ENCODE measurements at regions not wholly inside any gene's neighbourhood (a gene's known extent, or its start where the extent isn't known, plus 50 kb on each side); places are given as distances from the start of the nearest gene placed in this dataset.

DNA sequence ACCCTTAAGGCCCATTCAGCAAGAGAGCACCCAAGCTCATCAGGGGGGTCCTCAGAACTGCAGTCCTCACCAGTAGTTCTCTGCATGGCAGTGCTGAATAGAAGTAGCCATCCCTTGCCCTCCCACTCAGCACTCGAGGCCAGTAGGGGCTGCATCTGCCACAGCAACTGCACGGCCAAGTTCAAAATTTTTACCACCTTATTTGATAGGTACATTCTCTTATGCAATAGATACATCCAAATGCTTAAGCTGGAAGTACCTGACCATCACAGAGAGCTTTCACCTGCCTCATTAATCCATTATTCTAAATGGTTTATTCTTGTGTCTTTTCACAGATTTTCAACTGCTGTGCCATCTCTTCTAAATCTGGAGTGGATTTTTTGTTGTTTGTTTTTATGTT, 1307.4 kb downstream of the SLITRK5 start:
- H3K27me3 ChIP-seq (ENCODE audit: control insufficient read depth, insufficient read depth, low read length): no peaks in the 10 kb centered on the region
- H3K4me3 ChIP-seq (ENCODE audit: low read depth, low read length): no peak overlapping the region
- H3K27ac ChIP-seq (ENCODE audit: low read depth, low read length): no peak overlapping the region
- TF ChIP-seq, protein P1, sequence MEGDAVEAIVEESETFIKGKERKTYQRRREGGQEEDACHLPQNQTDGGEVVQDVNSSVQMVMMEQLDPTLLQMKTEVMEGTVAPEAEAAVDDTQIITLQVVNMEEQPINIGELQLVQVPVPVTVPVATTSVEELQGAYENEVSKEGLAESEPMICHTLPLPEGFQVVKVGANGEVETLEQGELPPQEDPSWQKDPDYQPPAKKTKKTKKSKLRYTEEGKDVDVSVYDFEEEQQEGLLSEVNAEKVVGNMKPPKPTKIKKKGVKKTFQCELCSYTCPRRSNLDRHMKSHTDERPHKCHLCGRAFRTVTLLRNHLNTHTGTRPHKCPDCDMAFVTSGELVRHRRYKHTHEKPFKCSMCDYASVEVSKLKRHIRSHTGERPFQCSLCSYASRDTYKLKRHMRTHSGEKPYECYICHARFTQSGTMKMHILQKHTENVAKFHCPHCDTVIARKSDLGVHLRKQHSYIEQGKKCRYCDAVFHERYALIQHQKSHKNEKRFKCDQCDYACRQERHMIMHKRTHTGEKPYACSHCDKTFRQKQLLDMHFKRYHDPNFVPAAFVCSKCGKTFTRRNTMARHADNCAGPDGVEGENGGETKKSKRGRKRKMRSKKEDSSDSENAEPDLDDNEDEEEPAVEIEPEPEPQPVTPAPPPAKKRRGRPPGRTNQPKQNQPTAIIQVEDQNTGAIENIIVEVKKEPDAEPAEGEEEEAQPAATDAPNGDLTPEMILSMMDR (IDR thresholded peaks at IDR 0.05; ENCODE audit: low read depth, low read length): no peak
- DNase-seq (ENCODE audit: low read depth, low spot score): no peak
- CTCF ChIA-PET: no interaction called here
- H3K9me3 ChIP-seq (ENCODE audit: control insufficient read depth, insufficient read depth, low read length): no peaks in the 10 kb centered on the region
- POLR2A ChIA-PET: no interaction called here

DNA sequence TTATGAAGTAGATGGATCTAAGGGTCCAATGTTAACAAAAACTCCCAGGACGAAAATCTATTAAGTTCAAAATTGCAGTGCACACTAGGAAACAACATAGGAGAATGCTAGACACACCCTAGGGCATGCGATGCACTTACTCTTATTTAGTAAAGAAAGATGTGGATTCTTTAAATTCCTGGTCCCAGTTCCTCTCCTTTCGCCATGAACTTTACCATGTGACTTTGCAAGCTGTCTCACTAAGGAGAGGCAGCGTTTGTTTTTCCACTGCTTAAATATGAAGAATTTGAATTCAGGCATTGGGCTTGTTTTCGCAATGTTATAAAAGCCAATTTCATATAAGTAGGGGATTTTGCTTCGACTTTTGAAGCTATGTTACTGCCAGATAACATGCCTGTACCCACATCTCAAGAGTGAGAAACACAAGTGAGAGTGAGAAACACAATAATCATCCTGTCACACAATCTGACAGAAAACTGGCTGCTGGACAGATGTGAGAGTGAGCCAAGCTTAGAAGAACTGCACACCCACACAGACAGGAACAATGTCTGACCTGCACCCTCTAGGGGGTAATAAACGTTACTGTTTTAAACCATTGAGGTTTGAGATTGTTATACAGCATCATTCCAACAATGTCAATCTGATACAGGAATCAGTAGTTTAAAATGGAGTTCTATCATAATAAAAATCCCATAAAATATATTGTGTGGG, 1308.4 kb downstream of the SLITRK5 start:
- TF ChIP-seq, protein P1 (IDR thresholded peaks at IDR 0.05; ENCODE audit: low read depth, low read length): no peak
- H3K4me3 ChIP-seq (ENCODE audit: low read depth, low read length): no peak overlapping the region
- H3K9me3 ChIP-seq (ENCODE audit: control insufficient read depth, insufficient read depth, low read length): no peaks in the 10 kb centered on the region
- no peak overlapping the region for H3K27ac ChIP-seq (ENCODE audit: low read depth, low read length)
- CTCF ChIA-PET: no interaction called here
- no peaks in the 10 kb centered on the region for H3K27me3 ChIP-seq (ENCODE audit: control insufficient read depth, insufficient read depth, low read length)
- no peak for DNase-seq (ENCODE audit: low read depth, low spot score)
- POLR2A ChIA-PET: no interaction called here

DNA sequence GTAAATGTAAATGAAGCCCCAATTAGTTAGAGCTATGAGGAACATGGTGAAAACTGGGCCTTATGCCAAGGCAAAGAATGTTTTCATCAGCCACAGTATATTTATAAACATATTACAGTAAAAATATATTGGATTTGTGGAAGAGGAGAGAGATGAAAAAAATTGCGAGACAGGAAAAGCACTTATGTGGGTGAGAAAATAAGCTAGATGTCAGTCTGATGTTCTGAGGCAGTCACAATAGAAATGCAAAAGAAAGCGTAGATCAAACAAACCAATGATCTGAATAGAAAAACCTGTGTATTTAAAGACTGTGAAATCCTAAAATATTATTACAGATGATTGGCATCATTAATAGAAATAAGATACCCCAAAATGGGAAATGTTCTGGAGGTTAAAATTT, 1332.5 kb downstream of the SLITRK5 start:
- H3K27ac ChIP-seq (ENCODE audit: low read depth, low read length): no peak overlapping the region
- no peak for DNase-seq (ENCODE audit: low read depth, low spot score)
- no peaks in the 10 kb centered on the region for H3K27me3 ChIP-seq (ENCODE audit: control insufficient read depth, insufficient read depth, low read length)
- H3K4me3 ChIP-seq (ENCODE audit: low read depth, low read length): no peak overlapping the region
- TF ChIP-seq, protein P1 (IDR thresholded peaks at IDR 0.05; ENCODE audit: low read depth, low read length): no peak
- ChIA-PET CTCF (no interaction called here), POLR2A (no interaction called here)
- no peaks in the 10 kb centered on the region for H3K9me3 ChIP-seq (ENCODE audit: control insufficient read depth, insufficient read depth, low read length)

DNA sequence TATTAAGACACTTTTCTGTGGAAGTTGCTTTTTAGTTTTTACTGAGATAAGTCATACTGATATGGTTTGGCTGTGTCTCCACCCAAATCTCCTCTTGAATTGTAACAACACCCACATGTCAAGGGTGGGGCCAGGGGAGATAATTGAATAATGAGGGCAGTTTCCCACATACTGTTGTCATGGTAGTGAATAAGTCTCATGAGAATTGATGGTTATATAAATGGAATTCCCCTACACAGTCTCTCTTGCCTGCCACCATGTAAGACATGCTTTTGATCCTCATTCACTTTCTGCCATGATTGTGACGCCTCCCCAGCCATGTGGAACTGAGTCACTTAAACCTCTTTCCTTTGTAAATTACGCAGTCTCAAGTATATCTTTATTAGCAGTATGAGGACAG, 1340.4 kb downstream of the SLITRK5 start:
- POLR2A ChIA-PET: no interaction called here
- Histone ChIP-seq H3K9me3 (ENCODE audit: control insufficient read depth, insufficient read depth, low read length) (no peaks in the 10 kb centered on the region), H3K27ac (ENCODE audit: low read depth, low read length) (no peak overlapping the region), H3K27me3 (ENCODE audit: control insufficient read depth, insufficient read depth, low read length) (no peaks in the 10 kb centered on the region), H3K4me3 (ENCODE audit: low read depth, low read length) (no peak overlapping the region)
- TF ChIP-seq, protein P1 (IDR thresholded peaks at IDR 0.05; ENCODE audit: low read depth, low read length): no peak
- CTCF ChIA-PET: interaction anchor here (0.7 kb wide), 1 partner anchor 9 kb away, joined by 3 read pairs; no protein-coding TSS in a partner anchor
- DNase-seq (ENCODE audit: low read depth, low spot score): no peak

DNA sequence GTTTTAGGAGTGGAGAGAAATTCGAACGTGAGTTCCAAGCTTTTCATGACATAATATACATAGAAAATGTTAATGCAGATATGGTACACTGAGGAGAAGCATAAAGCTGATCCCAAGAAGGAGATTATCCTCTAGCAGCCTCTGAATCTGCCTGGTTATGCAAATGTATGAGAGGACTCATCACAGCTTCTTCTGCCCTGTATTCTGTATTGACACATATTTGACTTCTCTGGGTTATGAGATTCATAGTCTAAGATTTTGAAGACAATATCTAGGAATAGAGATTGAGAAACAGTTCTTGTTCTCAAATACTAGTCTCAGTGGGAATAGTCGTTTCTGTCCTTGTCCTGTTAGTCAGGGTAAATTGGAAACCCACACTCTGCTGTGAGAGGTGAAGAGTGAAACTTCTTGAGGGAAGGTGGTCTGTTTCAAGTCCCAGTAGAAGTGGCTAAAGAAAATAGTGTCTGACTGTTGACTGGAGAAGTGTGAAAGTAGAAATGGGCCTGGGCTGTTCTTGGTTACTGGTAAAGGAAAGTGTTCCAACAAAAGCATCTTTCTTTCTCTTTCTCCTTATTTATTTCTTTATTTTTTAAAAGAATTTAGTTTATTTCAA, 1356.6 kb downstream of the SLITRK5 start:
- Histone ChIP-seq H3K4me3 (ENCODE audit: low read depth, low read length) (no peak overlapping the region), H3K27ac (ENCODE audit: low read depth, low read length) (no peak overlapping the region), H3K9me3 (ENCODE audit: control insufficient read depth, insufficient read depth, low read length) (0 out of 2 replicates have a peak, but pooled peaks cover 2% of the 10 kb centered on the region), H3K27me3 (ENCODE audit: control insufficient read depth, insufficient read depth, low read length) (no peaks in the 10 kb centered on the region)
- DNase-seq (ENCODE audit: low read depth, low spot score): no peak
- ChIA-PET POLR2A (no interaction called here), CTCF (interaction anchor here (0.6 kb wide), 1 partner anchor 938 kb away, joined by 3 read pairs; no protein-coding TSS in a partner anchor)
- TF ChIP-seq, protein P1 (IDR thresholded peaks at IDR 0.05; ENCODE audit: low read depth, low read length): no peak

All from AG04450 (cell line).